ENCODE measurements at regions not wholly inside any gene's neighbourhood (a gene's known extent, or its start where the extent isn't known, plus 50 kb on each side); places are given as distances from the start of the nearest gene placed in this dataset.

- intact Hi-C loops (cut with DNase I) = no loop called here
- H3K4me1 ChIP-seq = no peaks in the 10 kb centered on the region
- no peak for DNase-seq (ENCODE audit: extremely low spot score)
- H3K9me3 ChIP-seq = peaks cover 0 to 6% (median 0%) of the 10 kb centered on the region in 4 donors
- TF ChIP-seq POLR2AphosphoS5 (IDR thresholded peaks at IDR 0.05) (no peak), POLR2A (IDR thresholded peaks at IDR 0.05; ENCODE audit: low read depth) (no peak), EP300 (IDR thresholded peaks at IDR 0.05) (no peak)
- TF ChIP-seq, protein P1, sequence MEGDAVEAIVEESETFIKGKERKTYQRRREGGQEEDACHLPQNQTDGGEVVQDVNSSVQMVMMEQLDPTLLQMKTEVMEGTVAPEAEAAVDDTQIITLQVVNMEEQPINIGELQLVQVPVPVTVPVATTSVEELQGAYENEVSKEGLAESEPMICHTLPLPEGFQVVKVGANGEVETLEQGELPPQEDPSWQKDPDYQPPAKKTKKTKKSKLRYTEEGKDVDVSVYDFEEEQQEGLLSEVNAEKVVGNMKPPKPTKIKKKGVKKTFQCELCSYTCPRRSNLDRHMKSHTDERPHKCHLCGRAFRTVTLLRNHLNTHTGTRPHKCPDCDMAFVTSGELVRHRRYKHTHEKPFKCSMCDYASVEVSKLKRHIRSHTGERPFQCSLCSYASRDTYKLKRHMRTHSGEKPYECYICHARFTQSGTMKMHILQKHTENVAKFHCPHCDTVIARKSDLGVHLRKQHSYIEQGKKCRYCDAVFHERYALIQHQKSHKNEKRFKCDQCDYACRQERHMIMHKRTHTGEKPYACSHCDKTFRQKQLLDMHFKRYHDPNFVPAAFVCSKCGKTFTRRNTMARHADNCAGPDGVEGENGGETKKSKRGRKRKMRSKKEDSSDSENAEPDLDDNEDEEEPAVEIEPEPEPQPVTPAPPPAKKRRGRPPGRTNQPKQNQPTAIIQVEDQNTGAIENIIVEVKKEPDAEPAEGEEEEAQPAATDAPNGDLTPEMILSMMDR (IDR thresholded peaks at IDR 0.05) = no peak
- H3K27me3 ChIP-seq = peaks cover 0 to 7% (median 0%) of the 10 kb centered on the region in 4 donors
- no peak overlapping the region for H3K4me3 ChIP-seq
- no peaks in the 10 kb centered on the region for H3K36me3 ChIP-seq
- WGBS = 64% methylated on average over 1 of the region's 1 CpG
- no peak overlapping the region for H3K27ac ChIP-seq (replicated peaks in 1 of 4)
These were observed 100.5 kb upstream of the HS3ST3A1 start for GRCh38 chr17:13702266-13702665.

GRCh38 chr17:13704333-13704732 lies 102.6 kb upstream of the HS3ST3A1 start:
- no peaks in the 10 kb centered on the region for H3K36me3 ChIP-seq
- intact Hi-C loops (cut with DNase I) = no loop called here
- no peaks in the 10 kb centered on the region for H3K4me1 ChIP-seq
- H3K27ac ChIP-seq (replicated peaks in 1 of 4) = no peak overlapping the region
- TF ChIP-seq, protein P1 (IDR thresholded peaks at IDR 0.05) = no peak
- TF ChIP-seq POLR2AphosphoS5 (IDR thresholded peaks at IDR 0.05) (no peak), POLR2A (IDR thresholded peaks at IDR 0.05; ENCODE audit: low read depth) (no peak), EP300 (IDR thresholded peaks at IDR 0.05) (no peak)
- no peak for DNase-seq (ENCODE audit: extremely low spot score)
- no peaks in the 10 kb centered on the region for H3K9me3 ChIP-seq
- no peak overlapping the region for H3K4me3 ChIP-seq
- peaks cover 0 to 7% (median 0%) of the 10 kb centered on the region in 4 donors for H3K27me3 ChIP-seq
- WGBS = 42% methylated on average over 1 of the region's 1 CpG

DNA sequence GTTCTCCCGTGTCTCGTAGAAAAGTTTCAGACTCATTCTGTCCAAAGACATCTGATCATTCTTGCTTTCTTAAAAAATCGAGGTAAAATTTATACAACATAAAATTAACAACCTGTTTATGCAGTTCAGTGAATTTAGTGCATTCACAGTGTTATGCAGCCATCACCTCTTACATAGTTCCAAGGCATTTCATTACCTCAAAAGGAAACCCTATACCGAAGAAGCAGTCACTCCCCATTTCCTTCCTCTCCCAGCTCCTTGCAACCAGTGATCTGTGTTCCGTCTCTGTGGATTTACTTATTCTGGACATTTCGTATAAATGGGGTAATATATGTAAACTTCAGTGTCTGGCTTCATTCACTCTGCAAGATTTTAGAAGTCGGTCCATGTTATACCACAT lies 103.5 kb upstream of the HS3ST3A1 start:
- Histone ChIP-seq H3K36me3 (no peaks in the 10 kb centered on the region), H3K27me3 (peaks cover 0 to 7% (median 0%) of the 10 kb centered on the region in 4 donors), H3K9me3 (no peaks in the 10 kb centered on the region), H3K4me1 (no peaks in the 10 kb centered on the region), H3K27ac (replicated peaks in 1 of 4) (no peak overlapping the region), H3K4me3 (no peak overlapping the region)
- intact Hi-C loops (cut with DNase I) = no loop called here
- TF ChIP-seq POLR2A (IDR thresholded peaks at IDR 0.05; ENCODE audit: low read depth) = no peak
- no peak for TF ChIP-seq EP300 (IDR thresholded peaks at IDR 0.05)
- TF ChIP-seq POLR2AphosphoS5 (IDR thresholded peaks at IDR 0.05) = no peak
- TF ChIP-seq, protein P1 (IDR thresholded peaks at IDR 0.05) = no peak
- 70% methylated on average over 7 of the region's 7 CpGs for WGBS
- no peak for DNase-seq (ENCODE audit: extremely low spot score)

DNA sequence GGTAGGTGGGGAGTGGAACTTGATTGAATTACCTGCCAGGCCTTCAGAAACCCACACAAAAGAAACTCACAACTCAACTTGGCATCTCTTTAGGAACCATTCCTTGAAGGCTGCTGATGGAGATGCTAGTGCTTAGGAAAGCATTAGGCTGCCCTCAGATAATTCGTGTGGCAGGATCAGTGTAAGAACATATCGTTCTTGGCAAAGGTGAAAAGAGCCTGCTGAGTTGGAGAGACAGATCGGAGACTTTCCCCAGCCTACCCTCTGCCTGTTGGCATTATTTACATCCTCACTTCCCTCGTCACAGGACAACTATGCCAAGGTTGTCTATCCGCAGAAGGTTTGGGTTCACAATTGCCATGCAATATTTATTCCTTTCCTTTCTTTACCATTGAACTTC lies 120.0 kb upstream of the HS3ST3A1 start:
- no peaks in the 10 kb centered on the region for H3K36me3 ChIP-seq
- TF ChIP-seq, protein P1 (IDR thresholded peaks at IDR 0.05) = no peak
- TF ChIP-seq POLR2AphosphoS5 (IDR thresholded peaks at IDR 0.05) (no peak), POLR2A (IDR thresholded peaks at IDR 0.05; ENCODE audit: low read depth) (no peak), EP300 (IDR thresholded peaks at IDR 0.05) (no peak)
- intact Hi-C loops (cut with DNase I) = no loop called here
- DNase-seq (ENCODE audit: extremely low spot score) = peak; percentile 70
- H3K27me3 ChIP-seq = no peaks in the 10 kb centered on the region
- 80% methylated on average over 5 of the region's 5 CpGs for WGBS
- no peak overlapping the region for H3K27ac ChIP-seq (replicated peaks in 1 of 4)
- H3K4me3 ChIP-seq = no peak overlapping the region
- H3K4me1 ChIP-seq = no peaks in the 10 kb centered on the region
- H3K9me3 ChIP-seq = no peaks in the 10 kb centered on the region

- Histone ChIP-seq H3K27me3 (no peaks in the 10 kb centered on the region), H3K27ac (replicated peaks in 1 of 4) (no peak overlapping the region), H3K9me3 (no peaks in the 10 kb centered on the region), H3K4me3 (no peak overlapping the region), H3K36me3 (no peaks in the 10 kb centered on the region), H3K4me1 (no peaks in the 10 kb centered on the region)
- intact Hi-C loops (cut with DNase I) = no loop called here
- DNase-seq (ENCODE audit: extremely low spot score) = no peak
- 19% methylated on average over 2 of the region's 2 CpGs for WGBS
- TF ChIP-seq EP300 (IDR thresholded peaks at IDR 0.05) (no peak), POLR2AphosphoS5 (IDR thresholded peaks at IDR 0.05) (no peak), POLR2A (IDR thresholded peaks at IDR 0.05; ENCODE audit: low read depth) (no peak)
- TF ChIP-seq, protein P1 (IDR thresholded peaks at IDR 0.05) = no peak
These were observed 123.7 kb upstream of the HS3ST3A1 start for GRCh38 chr17:13725288-13725990.

Data from esophagus muscularis mucosa (tissue), 4 donors.